GM12878 (cell line): ENCODE measurements at regions not wholly inside any gene's neighbourhood (a gene's known extent, or its start where the extent isn't known, plus 50 kb on each side); places are given as distances from the start of the nearest gene placed in this dataset.

Experiments
- ATAC-seq: fragments of 200-7000 bp; cut with Tn5 transposase; 3 replicates; pipeline ENCODE4 v1.9.1; 2020; ENCODE audit warnings: mild to moderate bottlenecking, moderate library complexity
- BruUV-seq: library from RNA; stranded (reverse); fragments of 400-500 nt; replicated peaks from 2 replicates; lab custom pipeline; 2021; lab: Mats Ljungman, UMichigan
- CTCF ChIA-PET: fragments of 300-600 bp; sonication (Branson Sonifier 250); formaldehyde crosslinking; extraction: SDS; loops from one replicate; lab custom pipeline; 2021; ENCODE audit warnings: inconsistent platforms; lab: Yijun Ruan, JAX
- POLR2A ChIA-PET: fragments of 350-600 bp; formaldehyde crosslinking; extraction: SDS; loops from one replicate; lab custom pipeline; 2021; ENCODE audit warnings: inconsistent platforms; lab: Charles Lee
- RAD21 ChIA-PET: fragments of 300-600 bp; sonication (Branson Sonifier 250); formaldehyde crosslinking; loops from one replicate; lab custom pipeline; 2023; ENCODE audit warnings: antibody characterized with exemption; ENCODE audit not compliant: unreplicated experiment; lab: Charles Lee
- SMC1A ChIA-PET: fragments of 300-600 bp; sonication (Branson Sonifier 250); formaldehyde crosslinking; loops from one replicate; lab custom pipeline; 2023; ENCODE audit not compliant: unreplicated experiment, uncharacterized antibody; lab: Charles Lee
- DNase-seq: peaks from one replicate; pipeline ENCODE4 v3.0.0-alpha.2; 2011; ENCODE audit warnings: low read depth, low spot score
- FAIRE-seq: peaks from 3 replicates; lab custom pipeline; 2011; peaks lifted over from hg19 to GRCh38; lab: Jason Lieb, UNC
- H2AFZ ChIP-seq: 2 replicates; pipeline ENCODE4 v1.6.0; 2011; ENCODE audit warnings: low read depth, low read length, control low read depth; ENCODE audit not compliant: control insufficient read depth
- H3K27ac ChIP-seq: 2 replicates; pipeline ENCODE4 v1.5.1; 2011; ENCODE audit warnings: control low read depth; ENCODE audit not compliant: control insufficient read depth, insufficient read depth
- H3K27me3 ChIP-seq, 2 experiments: replicated peaks in 1 of 2; 2 replicates each; pipeline versions ENCODE4 v1.6.0 to v1.6.1; 2011; ENCODE audit warnings: low read length in 1 of 2; ENCODE audit not compliant: control insufficient read depth in 2 of 2, insufficient read depth in 2 of 2
- H3K36me3 ChIP-seq, 2 experiments: 2 replicates each; pipeline ENCODE4 v1.5.1; 2011; ENCODE audit warnings: low read length in 1 of 2; ENCODE audit not compliant: control insufficient read depth in 2 of 2, insufficient read depth in 2 of 2
- H3K4me1 ChIP-seq: 2 replicates; pipeline ENCODE4 v1.6.1; 2011; ENCODE audit warnings: mild to moderate bottlenecking, low read length, moderate library complexity, mixed read lengths; ENCODE audit not compliant: control insufficient read depth, insufficient read depth
- H3K4me2 ChIP-seq: 2 replicates; pipeline ENCODE4 v1.6.0; 2011; ENCODE audit warnings: control low read depth; ENCODE audit not compliant: control insufficient read depth, insufficient read depth
- H3K4me3 ChIP-seq: fragments of 200-600 bp; sonication (generic); 2 replicates; pipeline ENCODE4 v1.5.1; 2016
- H3K79me2 ChIP-seq: 2 replicates; pipeline ENCODE4 v1.6.0; 2011; ENCODE audit warnings: low read length; ENCODE audit not compliant: control insufficient read depth, insufficient read depth
- H3K9ac ChIP-seq: 2 replicates; pipeline ENCODE4 v1.8.0; 2011; ENCODE audit warnings: low read length, control low read depth, mixed read lengths; ENCODE audit not compliant: control insufficient read depth, insufficient read depth
- H3K9me3 ChIP-seq: replicated peaks from 3 replicates; pipeline ENCODE4 v1.5.1; 2011; ENCODE audit warnings: mild to moderate bottlenecking, low read length; ENCODE audit not compliant: control insufficient read depth, insufficient read depth
- H4K20me1 ChIP-seq: 2 replicates; pipeline ENCODE4 v1.6.0; 2011; ENCODE audit not compliant: control insufficient read depth, insufficient read depth
- BHLHE40 ChIP-seq, 2 experiments: fragments of 450-650 bp in 1 of 2; IDR thresholded peaks; 2 replicates each; pipeline ENCODE4 v1.6.1; 2011 to 2017; ENCODE audit warnings: low read depth in 2 of 2, borderline replicate concordance in 1 of 2, improper control_type of control experiment in 1 of 2, low read length in 1 of 2, mild to moderate bottlenecking in 1 of 2
- EED ChIP-seq: sonication (generic); IDR thresholded peaks from 2 replicates; pipeline ENCODE4 v1.6.1; 2016; ENCODE audit warnings: antibody characterized with exemption, low read depth
- IKZF2 ChIP-seq, 2 experiments: fragments of 450-650 bp; IDR thresholded peaks; 2 replicates each; pipeline ENCODE4 v1.6.1; 2017; ENCODE audit warnings: mild to moderate bottlenecking in 2 of 2, moderate library complexity in 2 of 2
- SPI1 ChIP-seq: IDR thresholded peaks from 2 replicates; pipeline ENCODE4 v1.6.1; 2011; ENCODE audit warnings: low read depth, mild to moderate bottlenecking, low read length, moderate library complexity, borderline replicate concordance; ENCODE audit not compliant: insufficient read depth
- WGBS: methylation state at CpG from one replicate; pipeline ENCODE4 v1.1.6; 2016; ENCODE audit warnings: low lambda C conversion rate; ENCODE audit not compliant: insufficient replicate concordance, insufficient coverage; ENCODE audit errors: missing lambda C conversion rate; 5-methylcytosine and 5-hydroxymethylcytosine counted together
- in situ Hi-C: fragments of 300-500 bp; cut with MboI; formaldehyde crosslinking; loops from 9 replicates; pipeline ENCODE4 v1.14.3; 2018; ENCODE audit warnings: mixed read lengths
- intact Hi-C: fragments of 100-400 bp; cut with micrococcal nuclease; formaldehyde crosslinking; loops from one replicate; pipeline ENCODE4 v1.14.2; 2022; ENCODE audit not compliant: unreplicated experiment
- TF ChIP-seq, protein P1 (sequence below): fragments of 450-650 bp; IDR thresholded peaks from 2 replicates; pipeline ENCODE4 v1.6.1; 2017; ENCODE audit warnings: low read depth, mild to moderate bottlenecking, moderate library complexity
- TF ChIP-seq, protein P2 (sequence below): fragments of 150-350 bp; IDR thresholded peaks from 2 replicates; pipeline ENCODE4 v1.6.1; 2016; ENCODE audit warnings: low read depth, low read length

DNA sequence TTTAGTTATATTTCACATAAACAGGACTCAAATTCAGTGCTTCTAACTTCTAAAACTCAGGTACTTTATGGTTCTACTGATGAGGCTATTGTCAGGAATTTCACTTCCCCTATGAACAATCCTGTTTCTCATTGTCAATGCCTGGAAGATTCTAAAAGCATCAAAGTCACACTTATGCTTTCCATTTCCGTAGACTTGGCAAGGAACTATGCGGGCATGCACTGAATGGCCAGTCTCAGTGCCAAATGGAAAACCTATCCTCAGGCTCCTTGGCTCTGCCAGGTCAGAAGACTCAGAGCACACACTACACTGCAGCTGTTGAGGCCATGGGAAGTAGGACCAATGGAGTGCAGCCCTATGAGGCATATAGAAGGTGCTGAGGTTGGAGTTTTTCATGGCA is 97.0 kb upstream of the PTPN13 start:
- TF ChIP-seq IKZF2 (IDR thresholded peaks at IDR 0.05): peak; percentile 37 to 63; a peak in 2 of 4 replicates
- TF ChIP-seq, protein P1, sequence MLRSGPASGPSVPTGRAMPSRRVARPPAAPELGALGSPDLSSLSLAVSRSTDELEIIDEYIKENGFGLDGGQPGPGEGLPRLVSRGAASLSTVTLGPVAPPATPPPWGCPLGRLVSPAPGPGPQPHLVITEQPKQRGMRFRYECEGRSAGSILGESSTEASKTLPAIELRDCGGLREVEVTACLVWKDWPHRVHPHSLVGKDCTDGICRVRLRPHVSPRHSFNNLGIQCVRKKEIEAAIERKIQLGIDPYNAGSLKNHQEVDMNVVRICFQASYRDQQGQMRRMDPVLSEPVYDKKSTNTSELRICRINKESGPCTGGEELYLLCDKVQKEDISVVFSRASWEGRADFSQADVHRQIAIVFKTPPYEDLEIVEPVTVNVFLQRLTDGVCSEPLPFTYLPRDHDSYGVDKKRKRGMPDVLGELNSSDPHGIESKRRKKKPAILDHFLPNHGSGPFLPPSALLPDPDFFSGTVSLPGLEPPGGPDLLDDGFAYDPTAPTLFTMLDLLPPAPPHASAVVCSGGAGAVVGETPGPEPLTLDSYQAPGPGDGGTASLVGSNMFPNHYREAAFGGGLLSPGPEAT: peak; percentile 42; the same call in 1 of the 2 replicates
- TF ChIP-seq EED: peak; percentile 62
- TF ChIP-seq, protein P2, sequence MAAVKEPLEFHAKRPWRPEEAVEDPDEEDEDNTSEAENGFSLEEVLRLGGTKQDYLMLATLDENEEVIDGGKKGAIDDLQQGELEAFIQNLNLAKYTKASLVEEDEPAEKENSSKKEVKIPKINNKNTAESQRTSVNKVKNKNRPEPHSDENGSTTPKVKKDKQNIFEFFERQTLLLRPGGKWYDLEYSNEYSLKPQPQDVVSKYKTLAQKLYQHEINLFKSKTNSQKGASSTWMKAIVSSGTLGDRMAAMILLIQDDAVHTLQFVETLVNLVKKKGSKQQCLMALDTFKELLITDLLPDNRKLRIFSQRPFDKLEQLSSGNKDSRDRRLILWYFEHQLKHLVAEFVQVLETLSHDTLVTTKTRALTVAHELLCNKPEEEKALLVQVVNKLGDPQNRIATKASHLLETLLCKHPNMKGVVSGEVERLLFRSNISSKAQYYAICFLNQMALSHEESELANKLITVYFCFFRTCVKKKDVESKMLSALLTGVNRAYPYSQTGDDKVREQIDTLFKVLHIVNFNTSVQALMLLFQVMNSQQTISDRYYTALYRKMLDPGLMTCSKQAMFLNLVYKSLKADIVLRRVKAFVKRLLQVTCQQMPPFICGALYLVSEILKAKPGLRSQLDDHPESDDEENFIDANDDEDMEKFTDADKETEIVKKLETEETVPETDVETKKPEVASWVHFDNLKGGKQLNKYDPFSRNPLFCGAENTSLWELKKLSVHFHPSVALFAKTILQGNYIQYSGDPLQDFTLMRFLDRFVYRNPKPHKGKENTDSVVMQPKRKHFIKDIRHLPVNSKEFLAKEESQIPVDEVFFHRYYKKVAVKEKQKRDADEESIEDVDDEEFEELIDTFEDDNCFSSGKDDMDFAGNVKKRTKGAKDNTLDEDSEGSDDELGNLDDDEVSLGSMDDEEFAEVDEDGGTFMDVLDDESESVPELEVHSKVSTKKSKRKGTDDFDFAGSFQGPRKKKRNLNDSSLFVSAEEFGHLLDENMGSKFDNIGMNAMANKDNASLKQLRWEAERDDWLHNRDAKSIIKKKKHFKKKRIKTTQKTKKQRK: no peak
- no peak for TF ChIP-seq BHLHE40 (IDR thresholded peaks at IDR 0.05; ENCODE audit: borderline replicate concordance in 1 of 2, low read depth in 2 of 2, low read length in 1 of 2)
- peak; percentile 55; the same call in 1 of the 2 replicates for TF ChIP-seq SPI1
- ATAC-seq (peak; percentile 57), FAIRE-seq (no peak), DNase-seq (peak; percentile 16)
- H3K4me3 ChIP-seq: no peak overlapping the region
- POLR2A ChIA-PET: interaction anchor here (1.1 to 2.3 kb wide), 2 partner anchors 25 to 651 kb away, joined by 3 to 10 read pairs; no protein-coding TSS in a partner anchor
- BruUV-seq: no TSS peak
- no peak overlapping the region for H3K4me2 ChIP-seq
- no peaks in the 10 kb centered on the region for H4K20me1 ChIP-seq
- no peaks in the 10 kb centered on the region for H3K4me1 ChIP-seq
- in situ Hi-C loops (loop anchor here (5.0 to 10.0 kb wide), 2 partner anchors 400 to 738 kb away; no protein-coding TSS in a partner anchor), intact Hi-C loops (loop anchor here (5.0 to 10.0 kb wide), 6 partner anchors 185 to 740 kb away; no protein-coding TSS in a partner anchor)
- RAD21 ChIA-PET: interaction anchor here (0.6 to 8.5 kb wide), 24 partner anchors 13 to 738 kb away, joined by 3 to 177 read pairs (median 6); partner anchors contain the start of genes AFF1, C4orf36 and PTPN13
- no peaks in the 10 kb centered on the region for H3K79me2 ChIP-seq
- H3K9ac ChIP-seq: no peak overlapping the region
- H3K27ac ChIP-seq: no peak overlapping the region
- no peaks in the 10 kb centered on the region for H3K9me3 ChIP-seq
- no peaks in the 10 kb centered on the region for H3K27me3 ChIP-seq
- SMC1A ChIA-PET: interaction anchor here (0.7 to 9.1 kb wide), 47 partner anchors 8 to 738 kb away, joined by 3 to 190 read pairs (median 7); partner anchors contain the start of genes C4orf36 and PTPN13
- CTCF ChIA-PET: interaction anchor here (0.9 to 9.4 kb wide), 47 partner anchors 9 to 738 kb away, joined by 3 to 307 read pairs (median 8); partner anchors contain the start of genes C4orf36 and PTPN13
- no peaks in the 10 kb centered on the region for H3K36me3 ChIP-seq
- no peak overlapping the region for H2AFZ ChIP-seq
- WGBS: 40% methylated on average over 2 of the region's 2 CpGs
